B cell (primary cell): ENCODE measurements at regions not wholly inside any gene's neighbourhood (a gene's known extent, or its start where the extent isn't known, plus 50 kb on each side); places are given as distances from the start of the nearest gene placed in this dataset.

Experiments
- EZH2 ChIP-seq: IDR thresholded peaks from 2 replicates; pipeline ENCODE4 v1.6.1; 2012; ENCODE audit warnings: borderline replicate concordance, low read depth, mild to moderate bottlenecking, moderate library complexity, low read length; ENCODE audit not compliant: insufficient read depth, poor library complexity, severe bottlenecking
- TF ChIP-seq, protein P1 (sequence below): fragments of 200-600 bp; IDR thresholded peaks from one replicate; pipeline ENCODE4 v1.8.0; 2022; ENCODE audit warnings: antibody characterized with exemption, mild to moderate bottlenecking

DNA sequence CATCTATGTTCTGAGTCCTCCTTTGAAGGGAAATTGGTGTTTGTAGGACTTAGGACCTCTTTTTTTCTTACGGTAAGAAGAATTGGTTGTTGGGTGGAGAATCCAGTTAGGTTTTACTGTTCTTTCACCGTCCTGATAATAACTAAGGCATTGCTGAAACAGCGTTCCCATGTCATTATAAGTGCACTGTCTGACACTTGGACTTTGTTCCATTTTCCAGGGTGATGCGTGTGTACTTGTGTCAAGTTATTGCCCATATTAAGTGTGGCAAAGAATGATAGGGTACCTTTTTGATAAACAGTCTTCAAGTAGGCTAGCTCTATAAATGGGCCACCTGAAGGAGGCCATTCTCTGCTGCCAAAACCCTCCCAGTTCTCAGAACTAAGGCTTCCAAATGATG, 119.7 kb downstream of the AASDH start:
- TF ChIP-seq, protein P1, sequence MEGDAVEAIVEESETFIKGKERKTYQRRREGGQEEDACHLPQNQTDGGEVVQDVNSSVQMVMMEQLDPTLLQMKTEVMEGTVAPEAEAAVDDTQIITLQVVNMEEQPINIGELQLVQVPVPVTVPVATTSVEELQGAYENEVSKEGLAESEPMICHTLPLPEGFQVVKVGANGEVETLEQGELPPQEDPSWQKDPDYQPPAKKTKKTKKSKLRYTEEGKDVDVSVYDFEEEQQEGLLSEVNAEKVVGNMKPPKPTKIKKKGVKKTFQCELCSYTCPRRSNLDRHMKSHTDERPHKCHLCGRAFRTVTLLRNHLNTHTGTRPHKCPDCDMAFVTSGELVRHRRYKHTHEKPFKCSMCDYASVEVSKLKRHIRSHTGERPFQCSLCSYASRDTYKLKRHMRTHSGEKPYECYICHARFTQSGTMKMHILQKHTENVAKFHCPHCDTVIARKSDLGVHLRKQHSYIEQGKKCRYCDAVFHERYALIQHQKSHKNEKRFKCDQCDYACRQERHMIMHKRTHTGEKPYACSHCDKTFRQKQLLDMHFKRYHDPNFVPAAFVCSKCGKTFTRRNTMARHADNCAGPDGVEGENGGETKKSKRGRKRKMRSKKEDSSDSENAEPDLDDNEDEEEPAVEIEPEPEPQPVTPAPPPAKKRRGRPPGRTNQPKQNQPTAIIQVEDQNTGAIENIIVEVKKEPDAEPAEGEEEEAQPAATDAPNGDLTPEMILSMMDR, result no peak
- TF ChIP-seq EZH2, result no peak
